ENCODE measurements at regions not wholly inside any gene's neighbourhood (a gene's known extent, or its start where the extent isn't known, plus 50 kb on each side); places are given as distances from the start of the nearest gene placed in this dataset.

DNA sequence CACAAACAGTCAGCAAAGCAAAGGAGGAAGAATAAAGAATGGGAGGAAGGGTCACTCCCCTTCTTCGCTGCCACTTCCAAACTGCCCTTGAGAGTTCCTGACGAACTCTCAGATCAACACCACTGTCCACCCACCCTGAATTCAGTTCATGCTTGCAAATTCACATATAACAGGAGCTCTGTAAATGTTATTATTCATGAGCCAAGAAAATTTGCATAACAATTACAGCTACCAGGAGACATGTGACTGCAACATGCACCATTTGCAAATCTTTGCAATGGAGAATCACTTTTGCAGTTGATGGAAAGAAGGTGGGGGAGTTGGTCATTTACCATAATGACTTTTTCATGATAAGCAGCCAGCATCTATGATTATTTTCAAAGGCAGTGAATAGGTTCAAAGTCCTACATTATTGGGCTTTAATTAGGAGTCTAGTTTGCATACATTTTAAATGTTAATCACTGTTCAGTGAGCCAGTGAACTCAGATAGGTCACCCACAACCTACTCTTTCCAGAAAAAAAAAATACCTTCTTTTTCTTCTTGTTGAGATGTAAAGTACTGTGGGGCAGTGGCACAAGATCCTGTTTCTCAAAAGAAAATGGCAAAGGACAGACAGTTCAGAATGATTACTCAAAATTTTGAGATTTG, 149.7 kb downstream of the CAAP1 start:
- no peak for DNase-seq (ENCODE audit: low spot score)

- DNase-seq (ENCODE audit: low spot score): no peak
These were observed 157.4 kb downstream of the CAAP1 start for GRCh38 chr9:26735160-26735559.

- no peak for DNase-seq (ENCODE audit: low spot score)
These were observed 163.4 kb downstream of the CAAP1 start for GRCh38 chr9:26729187-26729586.

- no peak for DNase-seq (ENCODE audit: low spot score)
These were observed 165.1 kb downstream of the CAAP1 start for GRCh38 chr9:26727471-26727870.

- DNase-seq (ENCODE audit: low spot score): no peak
These were observed 167.0 kb downstream of the CAAP1 start for GRCh38 chr9:26725573-26725972.

- peak; percentile 28 for DNase-seq (ENCODE audit: low spot score)
These were observed 169.1 kb downstream of the CAAP1 start for GRCh38 chr9:26723486-26723885.

DNA sequence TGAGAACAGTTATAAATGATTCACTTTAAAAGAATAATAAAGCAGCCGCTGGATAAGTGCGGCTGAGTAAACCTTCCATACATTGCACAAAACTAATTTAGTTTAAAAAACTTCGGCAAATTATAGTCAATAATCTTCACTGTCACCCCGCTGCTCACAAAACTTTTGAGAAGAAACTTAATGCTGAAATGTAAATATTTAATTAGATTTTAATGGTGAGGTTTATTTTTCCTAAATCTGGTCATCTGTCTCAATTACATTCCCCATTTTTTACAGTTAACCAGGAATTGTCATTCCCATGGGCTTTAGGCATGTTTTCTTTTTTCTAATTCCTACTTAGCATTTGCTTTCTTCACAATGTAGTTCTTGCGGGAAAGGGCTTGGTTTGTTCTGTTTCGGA, 169.8 kb downstream of the CAAP1 start:
- no peak for DNase-seq (ENCODE audit: low spot score)

DNA sequence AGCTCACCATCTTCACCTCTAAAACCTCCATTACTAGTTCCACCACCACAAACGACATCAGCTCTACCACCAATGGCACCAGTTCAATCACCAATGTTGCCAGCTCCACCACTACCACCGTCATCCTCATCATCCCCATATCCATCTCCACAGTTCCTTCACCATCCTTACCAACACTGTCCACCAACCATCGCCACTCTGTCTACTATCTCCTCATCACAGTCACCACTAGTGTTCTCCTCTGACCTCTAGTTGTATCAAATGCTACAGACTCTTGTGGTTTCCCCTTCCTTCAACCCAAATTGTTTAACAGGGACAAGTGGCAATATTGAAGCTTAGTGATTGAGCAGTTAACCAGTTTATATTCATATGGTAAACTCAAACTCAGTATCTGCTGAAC, 182.6 kb downstream of the CAAP1 start:
- no peak for DNase-seq (ENCODE audit: low spot score)

GRCh38 chr9:26706223-26706622, 186.4 kb downstream of the CAAP1 start:
- DNase-seq (ENCODE audit: low spot score): no peak

- DNase-seq (ENCODE audit: low spot score): no peak
These were observed 197.3 kb downstream of the CAAP1 start for GRCh38 chr9:26695298-26695622.

DNA sequence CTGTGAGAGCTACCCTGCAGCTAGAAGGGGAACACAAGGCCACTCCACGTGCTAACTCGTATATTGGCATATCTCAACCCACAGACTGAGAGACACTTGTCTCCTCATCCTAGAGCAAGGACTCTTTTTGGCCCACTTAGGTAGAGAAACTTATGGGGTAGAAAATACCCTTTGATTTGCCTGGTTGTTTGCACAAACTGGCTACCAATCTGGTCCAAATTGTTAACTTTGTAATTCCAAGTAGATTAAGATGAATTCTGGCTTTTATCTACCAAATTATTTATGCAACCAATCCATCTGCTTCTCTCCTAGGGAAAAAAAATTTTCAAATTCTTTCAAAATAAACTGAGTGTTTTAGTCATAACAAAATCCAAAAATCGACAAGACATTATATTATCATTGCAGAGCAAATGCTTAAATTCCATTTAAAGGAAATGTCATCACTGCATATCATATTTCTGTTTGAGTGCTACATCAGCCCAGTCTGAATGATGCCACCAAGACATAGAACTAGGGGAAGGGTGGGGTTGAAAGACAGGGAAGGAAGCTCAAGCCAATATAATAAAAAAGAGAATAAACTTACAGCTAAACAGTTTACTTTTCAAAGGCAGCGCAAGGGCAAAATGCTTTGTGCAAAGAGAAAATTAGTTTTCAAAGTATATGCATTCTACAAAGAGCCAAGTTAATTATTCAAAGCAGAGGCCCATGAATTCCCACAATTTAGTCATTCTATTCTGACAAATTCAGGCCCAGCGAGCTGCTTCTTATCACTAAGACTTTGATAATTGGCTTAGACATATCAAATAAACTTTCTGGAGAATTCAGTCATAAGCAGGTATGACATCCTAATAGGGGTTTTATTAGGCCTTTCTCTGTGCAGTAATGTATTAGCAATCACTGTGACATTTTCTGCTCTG, 198.0 kb downstream of the CAAP1 start:
- no peak for DNase-seq (ENCODE audit: low spot score)

- no peak for DNase-seq (ENCODE audit: low spot score)
These were observed 203.6 kb downstream of the CAAP1 start for GRCh38 chr9:26689041-26689440.

GRCh38 chr9:26687421-26687820, 205.2 kb downstream of the CAAP1 start:
- no peak for DNase-seq (ENCODE audit: low spot score)

DNA sequence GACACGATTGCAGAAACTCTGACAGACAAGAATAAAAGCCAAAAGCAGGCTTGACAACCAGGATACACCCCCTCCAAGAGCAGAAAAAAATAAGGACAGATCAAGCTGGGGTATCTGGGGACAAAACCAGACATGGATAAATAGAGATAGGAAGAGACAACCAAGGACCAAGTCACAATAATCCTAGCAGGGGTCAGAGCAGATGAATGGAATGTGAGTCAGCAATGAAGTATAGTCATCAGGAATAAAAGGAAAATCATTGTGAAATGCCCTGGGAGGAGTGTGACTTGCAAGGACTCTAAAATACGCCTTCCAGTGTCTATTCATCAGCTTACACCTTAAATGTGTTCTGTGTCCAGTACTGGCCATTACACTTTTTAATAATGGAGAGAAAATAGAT, 206.8 kb downstream of the CAAP1 start:
- DNase-seq (ENCODE audit: low spot score): no peak

DNA sequence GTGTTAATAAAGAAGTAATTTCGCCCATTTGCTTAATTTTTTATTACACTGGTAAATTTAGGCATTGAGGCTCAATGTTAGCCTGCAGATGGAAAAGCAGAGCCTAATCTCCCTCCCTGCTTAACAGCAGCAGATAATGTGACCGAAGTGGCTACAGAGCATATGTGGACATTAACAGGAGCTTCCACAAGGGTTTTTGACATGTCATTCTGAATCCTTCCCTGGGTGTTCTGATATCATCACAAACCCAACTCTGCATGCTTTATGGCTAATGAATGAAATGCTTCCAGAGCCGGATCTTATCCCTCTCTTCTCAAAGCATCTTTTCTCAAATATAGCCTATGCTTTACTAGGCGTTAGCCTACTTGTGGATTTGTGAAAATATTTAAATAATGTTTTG, 208.6 kb downstream of the CAAP1 start:
- no peak for DNase-seq (ENCODE audit: low spot score)

DNA sequence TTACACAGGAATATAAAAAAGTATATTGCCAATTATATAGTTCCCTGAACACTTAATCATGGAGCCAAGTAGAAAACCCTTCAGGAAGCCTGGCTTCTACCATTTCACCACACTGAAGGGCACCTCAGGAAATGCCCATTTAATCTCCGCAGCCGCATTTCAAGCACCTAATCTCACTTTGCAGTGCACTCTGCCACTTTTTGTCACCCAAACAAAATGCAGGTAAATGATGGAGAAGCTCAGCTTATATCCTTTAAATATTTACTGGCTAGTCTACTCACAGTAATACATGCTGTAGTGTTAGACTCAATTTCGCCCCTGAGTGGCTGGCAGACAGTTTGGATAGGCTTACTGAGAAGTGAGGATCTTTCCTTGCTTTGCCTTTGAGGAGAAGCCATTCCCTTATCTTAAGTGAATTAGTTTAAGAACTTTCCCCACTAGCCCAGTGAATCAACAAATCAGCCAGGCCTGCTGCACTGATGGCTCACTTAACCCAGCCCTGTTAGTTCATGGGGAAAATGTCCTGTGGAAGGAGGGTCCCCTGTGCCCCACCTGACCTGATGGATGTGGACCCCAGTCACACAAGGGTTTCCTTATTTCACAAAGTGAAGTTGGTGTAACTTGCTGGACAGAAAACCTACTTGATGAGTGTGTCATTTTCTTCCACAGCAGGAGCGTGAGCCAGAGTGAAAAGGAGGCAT, 209.7 kb downstream of the CAAP1 start:
- DNase-seq (ENCODE audit: low spot score): no peak

GRCh38 chr9:26682041-26682440, 210.6 kb downstream of the CAAP1 start:
- DNase-seq (ENCODE audit: low spot score): no peak

GRCh38 chr9:26677965-26678706, 214.5 kb downstream of the CAAP1 start:
- no peak for DNase-seq (ENCODE audit: low spot score)

DNA sequence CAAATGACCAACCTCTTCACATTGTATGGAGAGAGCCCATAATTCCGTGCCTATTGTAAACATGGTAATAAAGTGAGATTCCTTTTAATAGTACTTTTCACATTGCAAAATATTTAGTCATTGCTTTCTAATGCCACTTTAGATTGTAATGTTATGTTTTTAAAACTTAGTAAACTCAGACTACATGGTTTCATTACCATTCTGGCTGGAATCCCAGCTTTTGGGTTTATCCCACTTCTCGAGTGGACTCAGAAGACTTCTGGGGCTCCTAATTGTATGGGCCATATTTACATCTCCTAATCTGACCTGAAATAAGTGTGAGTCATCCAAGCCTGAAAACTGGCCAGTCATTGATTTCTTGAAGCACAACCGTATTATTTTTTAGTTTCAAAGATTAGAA, 217.6 kb downstream of the CAAP1 start:
- no peak for DNase-seq (ENCODE audit: low spot score)

DNA sequence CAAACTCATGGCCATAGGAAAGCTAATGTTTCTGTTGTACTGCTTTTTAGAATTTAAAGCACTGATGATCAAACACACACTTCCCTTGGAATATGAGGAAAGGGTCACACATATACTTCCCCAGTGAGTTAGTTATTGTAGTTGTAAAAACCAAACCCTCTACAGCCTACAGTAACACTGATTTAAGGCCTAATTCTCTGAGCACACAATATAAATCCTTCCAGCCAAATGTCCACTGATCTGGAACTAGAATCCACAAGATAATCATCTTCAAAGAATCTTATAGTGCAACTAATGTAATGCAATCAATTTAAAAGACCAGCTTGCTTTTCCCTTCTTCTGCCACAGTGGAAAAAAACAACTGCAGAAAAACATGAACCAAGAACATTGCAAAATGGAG, 219.3 kb downstream of the CAAP1 start:
- no peak for DNase-seq (ENCODE audit: low spot score)

GRCh38 chr9:26669701-26670670, 222.6 kb downstream of the CAAP1 start:
- DNase-seq (ENCODE audit: low spot score): no peak
